GM13976 (cell line): ENCODE measurements at regions not wholly inside any gene's neighbourhood (a gene's known extent, or its start where the extent isn't known, plus 50 kb on each side); places are given as distances from the start of the nearest gene placed in this dataset.

Experiments used
- DNase-seq: peaks from one replicate; pipeline ENCODE4 v3.0.0; 2012; ENCODE audit warnings: low spot score
- CTCF ChIP-seq: IDR thresholded peaks from 2 replicates; pipeline ENCODE4 v1.5.1; 2012; ENCODE audit warnings: borderline replicate concordance, mild to moderate bottlenecking; ENCODE audit not compliant: insufficient read depth; ENCODE audit errors: extremely low read depth, missing control alignments, control extremely low read depth
- in situ Hi-C: fragments of 300-500 bp; cut with MboI; formaldehyde crosslinking; loops from one replicate; pipeline ENCODE4 v1.12.0; 2022; ENCODE audit warnings: low sequenced_read_pairs, mixed read lengths, inconsistent platforms; ENCODE audit not compliant: unreplicated experiment

- TF ChIP-seq CTCF: no peak
- in situ Hi-C loops: no loop called here
- no peak for DNase-seq
Observed at GRCh38 chrX:39840581-39841093, 257.1 kb downstream of the BCOR start.

- in situ Hi-C loops: no loop called here
- no peak for DNase-seq
- TF ChIP-seq CTCF: no peak
Observed at GRCh38 chrX:39841604-39842003, 256.2 kb downstream of the BCOR start.

GRCh38 chrX:39842281-39842973, 255.3 kb downstream of the BCOR start:
- DNase-seq: no peak
- TF ChIP-seq CTCF: no peak
- in situ Hi-C loops: no loop called here

- no peak for TF ChIP-seq CTCF
- DNase-seq: no peak
- in situ Hi-C loops: no loop called here
Observed at GRCh38 chrX:39843318-39843717, 254.4 kb downstream of the BCOR start.

- no peak for TF ChIP-seq CTCF
- no peak for DNase-seq
- in situ Hi-C loops: no loop called here
Observed at GRCh38 chrX:39845233-39845632, 252.5 kb downstream of the BCOR start.

GRCh38 chrX:39846460-39846859, 251.3 kb downstream of the BCOR start:
- TF ChIP-seq CTCF: no peak
- no peak for DNase-seq
- in situ Hi-C loops: no loop called here
